ENCODE measurements at regions not wholly inside any gene's neighbourhood (a gene's known extent, or its start where the extent isn't known, plus 50 kb on each side); places are given as distances from the start of the nearest gene placed in this dataset.

- no peak for FAIRE-seq
- no peak for DNase-seq (ENCODE audit: extremely low spot score, insufficient read length, low read depth)
These were observed 65.6 kb upstream of the FZD7 start for GRCh38 chr2:201968050-201968449.

DNA sequence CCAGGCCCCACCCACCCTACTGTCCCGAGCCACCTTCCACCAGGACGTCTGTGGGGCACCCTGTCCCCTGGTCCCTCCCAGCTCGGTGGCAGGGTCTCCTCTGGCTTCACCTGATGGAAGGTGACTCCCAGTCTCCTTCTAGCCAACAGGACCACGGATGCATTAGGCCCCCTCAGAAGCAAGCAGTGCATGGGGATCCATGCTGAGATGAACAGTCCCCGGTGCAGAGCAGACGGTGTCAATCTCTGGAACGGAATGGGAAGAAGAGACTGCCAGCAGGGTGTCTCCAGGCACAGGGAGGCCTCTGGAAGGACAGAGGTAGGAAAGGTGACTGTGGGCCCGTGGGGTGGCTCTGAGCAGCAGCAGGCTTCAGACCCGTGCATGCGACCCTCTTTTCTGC lies 65.2 kb upstream of the FZD7 start:
- FAIRE-seq = no peak
- DNase-seq (ENCODE audit: extremely low spot score, insufficient read length, low read depth) = no peak

DNA sequence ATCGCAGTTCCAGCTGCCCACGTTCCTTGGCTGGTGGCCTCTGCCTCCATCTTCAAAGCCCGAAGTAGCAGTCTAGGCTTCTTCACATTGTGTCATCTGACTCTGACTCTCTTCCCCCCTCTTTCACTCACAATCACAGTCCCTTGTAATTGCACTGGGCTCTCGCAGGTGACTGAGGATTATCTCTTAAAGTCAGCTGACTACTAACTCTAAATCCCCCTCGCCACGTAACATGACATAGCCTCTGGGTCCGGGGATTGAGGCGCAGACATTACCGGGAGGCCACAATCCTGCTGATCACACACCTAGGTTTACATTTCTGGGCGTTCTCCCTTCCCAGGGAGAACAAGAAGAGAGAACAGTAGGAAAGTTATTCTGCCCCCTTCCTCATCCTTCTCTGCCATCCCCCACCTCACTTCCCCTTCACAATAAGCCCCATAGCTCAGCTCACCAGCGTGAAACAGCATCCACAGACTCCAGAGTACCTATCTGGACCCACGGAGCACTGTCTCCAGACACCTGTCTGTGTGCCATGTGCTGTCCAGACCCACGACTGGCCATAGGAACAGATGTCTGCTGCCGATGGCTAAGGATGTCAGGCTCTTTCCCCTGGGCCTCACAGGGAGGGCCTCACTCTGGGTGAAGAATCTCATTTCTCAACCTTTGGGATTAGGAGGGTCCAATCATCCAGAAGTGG lies 64.3 kb upstream of the FZD7 start:
- DNase-seq (ENCODE audit: extremely low spot score, insufficient read length, low read depth) (no peak), FAIRE-seq (no peak)

DNA sequence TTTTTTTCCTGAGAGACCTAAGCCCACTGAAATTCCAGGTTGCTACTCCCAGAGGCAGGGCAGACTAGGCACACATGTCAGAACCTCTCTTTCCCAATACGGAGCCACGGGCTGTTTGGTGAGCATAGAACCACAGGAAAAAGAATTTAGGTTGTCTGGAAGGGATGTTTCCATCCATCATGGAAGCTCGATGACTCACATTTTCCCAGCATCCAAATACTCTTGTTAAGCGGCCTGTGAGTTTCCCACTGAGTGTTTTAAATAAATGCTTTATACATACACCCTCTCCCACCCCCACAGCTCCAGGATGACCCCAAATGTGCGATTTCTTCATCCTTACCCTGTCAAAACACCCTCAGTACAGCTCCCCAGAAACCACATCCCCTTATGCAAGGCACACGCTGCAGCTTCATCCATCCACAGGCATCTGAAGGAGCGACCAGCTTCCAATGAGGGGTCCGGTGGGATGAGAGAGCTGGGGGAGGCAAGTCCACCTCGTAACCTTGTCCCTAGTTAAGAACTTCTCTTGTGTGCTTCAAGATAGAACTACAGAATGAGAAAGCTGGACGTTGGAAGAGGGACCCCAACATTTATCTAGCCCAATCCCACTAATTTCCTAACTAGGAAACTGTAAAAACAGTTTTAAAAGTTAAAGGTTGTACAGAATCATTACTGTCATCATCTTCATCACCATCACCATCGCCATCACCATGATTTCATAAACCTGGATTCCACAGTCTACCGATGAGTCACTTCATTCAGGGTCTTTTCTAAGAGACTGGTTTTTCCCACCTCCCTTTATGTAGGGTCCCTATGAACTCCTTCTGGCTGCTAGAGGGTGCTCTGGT lies 63.5 kb upstream of the FZD7 start:
- DNase-seq (ENCODE audit: extremely low spot score, insufficient read length, low read depth) (no peak), FAIRE-seq (no peak)

- DNase-seq (ENCODE audit: extremely low spot score, insufficient read length, low read depth) (no peak), FAIRE-seq (no peak)
These were observed 62.9 kb upstream of the FZD7 start for GRCh38 chr2:201970786-201971108.

- FAIRE-seq = no peak
- DNase-seq (ENCODE audit: extremely low spot score, insufficient read length, low read depth) = no peak
These were observed 62.0 kb upstream of the FZD7 start for GRCh38 chr2:201971531-201972228.

DNA sequence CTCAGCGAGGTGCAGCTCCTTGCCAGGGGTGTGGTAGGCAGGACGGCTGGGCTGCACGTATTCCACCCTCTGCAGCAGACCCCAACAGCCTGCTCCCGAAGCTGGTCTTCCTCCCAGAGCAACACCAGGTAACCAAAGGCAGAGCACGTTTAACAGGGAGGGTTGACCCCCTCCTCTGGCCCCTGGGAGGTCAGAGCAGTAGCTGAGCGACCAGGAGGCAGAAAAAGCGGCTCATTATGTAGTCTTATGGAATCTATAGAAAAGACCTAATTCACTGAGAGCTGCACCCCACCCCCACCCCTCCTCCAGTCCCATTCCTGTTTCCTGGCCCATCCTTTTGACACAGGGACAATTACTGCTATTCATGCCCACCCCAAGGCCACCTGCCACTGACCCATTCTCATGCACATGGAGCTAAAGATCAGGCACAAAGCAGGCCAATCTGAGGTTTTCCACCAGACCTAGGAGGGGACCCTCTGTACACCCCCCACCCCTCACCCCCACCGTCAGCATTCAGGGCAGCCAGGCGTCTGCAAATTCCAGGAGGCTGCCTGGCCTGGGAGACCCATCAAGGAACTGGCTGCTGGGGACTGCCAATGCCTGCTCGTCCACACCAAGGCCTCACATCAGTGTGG lies 60.9 kb upstream of the FZD7 start:
- DNase-seq (ENCODE audit: extremely low spot score, insufficient read length, low read depth) (no peak), FAIRE-seq (no peak)

- no peak for FAIRE-seq
- no peak for DNase-seq (ENCODE audit: extremely low spot score, insufficient read length, low read depth)
These were observed 60.2 kb upstream of the FZD7 start for GRCh38 chr2:201973305-201973928.

- DNase-seq (ENCODE audit: extremely low spot score, insufficient read length, low read depth) = no peak
These were observed 59.2 kb upstream of the FZD7 start for GRCh38 chr2:201974171-201975100.

GRCh38 chr2:201975434-201975833 lies 58.2 kb upstream of the FZD7 start:
- FAIRE-seq = no peak
- no peak for DNase-seq (ENCODE audit: extremely low spot score, insufficient read length, low read depth)

More at GRCh38 chr2:201974171-201975100, 59.2 kb upstream of the FZD7 start:
- no peak for FAIRE-seq

DNA sequence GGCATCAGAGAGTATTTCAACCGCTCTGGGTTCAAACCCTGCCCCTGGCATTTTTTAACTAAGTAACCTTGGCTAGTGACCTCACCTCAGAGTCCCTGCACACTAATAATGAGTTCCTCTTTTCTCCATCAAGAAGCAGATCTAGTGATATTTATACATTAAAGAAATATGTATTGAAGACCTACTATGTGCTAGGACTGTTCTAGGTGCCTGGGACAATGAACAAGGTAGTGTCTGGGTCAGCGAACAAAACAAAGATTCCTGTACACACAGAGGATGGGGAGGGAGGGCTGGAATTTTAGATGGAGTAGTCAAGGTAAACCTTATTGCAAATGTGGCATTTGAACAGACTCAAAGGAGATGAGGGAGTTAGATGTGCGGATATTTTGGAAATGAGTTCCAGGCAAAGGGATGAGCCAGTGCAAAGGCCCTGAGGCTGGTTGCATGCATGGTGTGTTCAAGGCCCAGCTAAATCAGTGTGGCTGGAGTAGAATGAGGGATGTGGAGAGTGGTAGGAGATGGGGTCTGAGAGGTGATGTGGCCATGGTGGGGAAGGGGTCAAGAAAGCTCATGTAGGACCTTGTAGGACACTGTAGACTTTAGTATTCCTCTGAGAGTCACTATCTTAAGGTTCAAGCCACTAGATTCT lies 57.6 kb upstream of the FZD7 start:
- FAIRE-seq = no peak
- DNase-seq (ENCODE audit: extremely low spot score, insufficient read length, low read depth) = no peak

DNA sequence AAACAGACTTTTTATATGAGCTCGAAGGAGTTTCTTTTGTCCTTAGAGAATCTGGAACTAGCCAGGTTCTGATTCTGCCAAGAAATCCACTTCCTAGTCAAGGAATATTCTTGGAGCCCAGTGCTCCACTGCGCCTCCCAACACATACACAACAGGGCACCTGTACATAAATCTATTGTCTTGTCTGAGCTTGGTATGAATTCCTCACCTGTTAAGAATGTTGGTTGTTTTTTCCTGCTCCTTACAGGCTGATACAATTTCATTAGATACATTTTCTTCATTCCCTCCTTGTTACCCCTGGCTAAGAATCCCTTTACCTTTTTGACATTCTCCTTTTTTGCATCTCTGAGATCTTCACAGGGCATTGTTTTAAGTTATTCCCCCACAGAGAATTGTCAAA lies 56.0 kb upstream of the FZD7 start:
- DNase-seq (ENCODE audit: extremely low spot score, insufficient read length, low read depth) (no peak), FAIRE-seq (no peak)

DNA sequence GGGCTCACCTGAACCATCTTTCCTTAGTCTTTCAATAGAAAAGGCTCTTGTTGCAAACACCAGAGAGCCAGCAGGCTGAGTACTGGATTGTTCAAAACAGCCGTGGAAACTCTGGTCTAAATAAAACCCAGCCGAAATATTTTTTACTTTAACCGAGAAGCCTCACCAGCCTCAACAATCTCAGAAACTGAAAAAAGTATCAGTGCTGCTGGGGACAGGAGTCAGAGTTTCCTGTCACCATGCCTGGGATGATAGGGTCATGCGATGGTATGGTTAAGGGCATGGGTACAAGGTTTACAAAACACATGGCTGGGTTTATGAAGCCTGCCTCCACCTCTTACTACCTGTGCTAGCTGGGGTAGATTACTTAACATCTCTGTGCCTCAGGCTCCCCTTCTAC lies 55.3 kb upstream of the FZD7 start:
- DNase-seq (ENCODE audit: extremely low spot score, insufficient read length, low read depth) (no peak), FAIRE-seq (no peak)

DNA sequence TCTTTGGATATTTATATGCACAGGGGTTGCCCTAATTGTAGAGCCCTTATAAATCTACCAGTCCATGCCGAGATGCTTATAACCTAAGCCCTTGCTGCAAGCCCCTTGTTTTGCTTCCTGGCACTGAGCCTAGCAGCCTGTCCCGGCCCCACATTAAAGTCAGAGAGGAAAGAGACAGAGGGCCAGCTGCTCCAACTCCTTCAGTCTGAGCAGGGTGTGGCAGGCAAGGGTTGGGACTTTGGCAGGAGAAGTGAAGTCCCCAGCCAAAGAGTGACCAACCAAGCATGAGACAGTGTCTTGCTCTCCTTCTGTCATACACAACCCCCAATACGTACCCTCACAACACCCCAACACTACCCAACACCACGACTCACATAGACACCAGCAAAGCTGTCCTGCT lies 54.7 kb upstream of the FZD7 start:
- FAIRE-seq = no peak
- DNase-seq (ENCODE audit: extremely low spot score, insufficient read length, low read depth) = no peak

DNA sequence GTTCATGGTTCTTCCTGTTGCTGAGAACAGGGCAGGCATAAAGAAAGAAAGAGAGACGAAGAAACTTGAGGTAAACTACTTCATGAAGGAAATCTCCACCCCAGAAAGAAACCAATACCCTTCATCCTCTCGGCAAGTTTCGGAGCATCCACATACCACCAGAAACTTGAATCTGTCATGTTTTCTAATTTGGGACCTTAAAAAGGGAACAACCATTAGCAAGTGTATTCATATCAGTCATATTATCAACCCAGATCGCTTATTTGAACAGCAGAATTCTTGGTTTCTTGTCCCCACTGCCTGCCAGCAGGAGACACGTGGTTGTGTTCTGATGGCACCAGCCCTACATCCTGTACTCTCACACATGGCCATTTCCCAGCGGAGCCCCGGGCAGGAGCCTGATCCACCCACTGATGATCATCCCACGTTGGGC lies 53.2 kb upstream of the FZD7 start:
- FAIRE-seq = peak; percentile 85
- no peak for DNase-seq (ENCODE audit: extremely low spot score, insufficient read length, low read depth)

- no peak for FAIRE-seq
- no peak for DNase-seq (ENCODE audit: extremely low spot score, insufficient read length, low read depth)
These were observed 52.7 kb upstream of the FZD7 start for GRCh38 chr2:201980946-201981345.

DNA sequence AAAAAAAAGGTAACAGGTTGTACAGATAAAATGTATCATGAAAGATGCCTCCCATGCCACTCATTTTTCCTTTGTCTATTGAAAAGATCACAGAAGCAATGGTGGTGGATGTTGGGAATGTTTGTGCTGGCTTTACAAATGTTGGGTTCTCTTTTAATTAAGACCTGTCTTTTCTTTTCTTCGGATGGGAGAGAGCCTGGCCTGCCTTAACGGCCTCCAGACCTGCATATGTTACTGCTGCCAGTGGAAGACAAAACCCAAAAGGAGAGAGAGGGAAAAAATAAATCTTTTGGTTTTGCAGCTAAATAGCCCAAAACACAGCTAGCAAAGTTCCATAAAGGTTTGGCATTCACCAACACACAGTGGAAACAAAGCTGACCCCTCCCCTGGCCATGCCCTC lies 50.5 kb upstream of the FZD7 start:
- DNase-seq (ENCODE audit: extremely low spot score, insufficient read length, low read depth) (no peak), FAIRE-seq (no peak)

GRCh38 chr2:201983800-201984199 lies 49.9 kb upstream of the FZD7 start:
- no peak for DNase-seq (ENCODE audit: extremely low spot score, insufficient read length, low read depth)

More at GRCh38 chr2:201983800-201984199, 49.9 kb upstream of the FZD7 start:
- no peak for FAIRE-seq

Measured in GM18507 (cell line).